Activated CD8-positive, alpha-beta memory T cell treated with anti-CD3 and anti-CD28 coated beads, Interleukin-2, amount 50 U/mL, for 4 hours (primary cell): ENCODE measurements at regions not wholly inside any gene's neighbourhood (a gene's known extent, or its start where the extent isn't known, plus 50 kb on each side); places are given as distances from the start of the nearest gene placed in this dataset.

ENCODE experiments used
- DNase-seq: peaks from one replicate; pipeline ENCODE4 v3.0.0-alpha.2; 2020

DNA sequence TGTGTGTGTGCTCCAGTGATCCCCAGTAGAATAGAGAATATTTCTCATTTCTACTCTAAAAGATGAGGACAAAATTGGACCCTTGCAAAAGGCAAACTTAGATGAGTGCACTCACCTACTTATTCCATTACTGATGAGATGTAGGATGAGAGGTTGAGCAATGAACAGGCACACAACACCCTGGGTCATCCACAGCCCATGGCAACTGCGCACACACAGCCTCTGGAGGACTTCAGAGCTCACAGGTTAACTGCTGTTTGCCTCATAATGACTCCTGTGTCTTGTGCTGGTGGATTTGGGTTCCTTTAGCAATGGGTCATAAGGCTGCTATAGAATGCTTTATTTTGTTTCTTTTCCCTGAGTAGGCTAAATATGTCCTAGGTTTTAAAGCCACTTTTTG, 103.6 kb upstream of the TNFAIP3 start:
- DNase-seq, result no peak

GRCh38 chr6:137763886-137764285, 103.2 kb upstream of the TNFAIP3 start:
- no peak for DNase-seq

- DNase-seq, result no peak
These were observed 102.6 kb upstream of the TNFAIP3 start for GRCh38 chr6:137764464-137764863.

- no peak for DNase-seq
These were observed 102.0 kb upstream of the TNFAIP3 start for GRCh38 chr6:137765059-137765458.

- DNase-seq, result no peak
These were observed 100.3 kb upstream of the TNFAIP3 start for GRCh38 chr6:137766596-137767370.

DNA sequence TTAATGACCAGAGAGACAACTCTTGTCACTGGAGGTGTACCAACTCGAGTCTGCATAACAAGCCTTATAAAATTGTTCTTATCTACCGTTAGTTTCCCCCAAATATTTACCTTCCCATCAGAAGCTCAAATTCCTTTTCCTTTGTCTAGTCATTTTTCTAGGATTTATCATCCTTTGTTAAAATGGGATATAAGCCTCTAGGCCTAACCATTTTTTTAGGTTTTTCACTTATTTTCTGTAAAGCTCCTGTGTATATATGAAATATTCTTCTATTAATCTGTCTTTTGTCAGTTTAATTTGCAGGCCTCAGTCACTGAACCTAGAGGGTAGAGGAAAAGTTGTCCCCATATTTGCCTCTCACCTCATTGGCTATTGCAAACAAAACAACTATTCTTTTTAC, 99.6 kb upstream of the TNFAIP3 start:
- DNase-seq, result no peak

DNA sequence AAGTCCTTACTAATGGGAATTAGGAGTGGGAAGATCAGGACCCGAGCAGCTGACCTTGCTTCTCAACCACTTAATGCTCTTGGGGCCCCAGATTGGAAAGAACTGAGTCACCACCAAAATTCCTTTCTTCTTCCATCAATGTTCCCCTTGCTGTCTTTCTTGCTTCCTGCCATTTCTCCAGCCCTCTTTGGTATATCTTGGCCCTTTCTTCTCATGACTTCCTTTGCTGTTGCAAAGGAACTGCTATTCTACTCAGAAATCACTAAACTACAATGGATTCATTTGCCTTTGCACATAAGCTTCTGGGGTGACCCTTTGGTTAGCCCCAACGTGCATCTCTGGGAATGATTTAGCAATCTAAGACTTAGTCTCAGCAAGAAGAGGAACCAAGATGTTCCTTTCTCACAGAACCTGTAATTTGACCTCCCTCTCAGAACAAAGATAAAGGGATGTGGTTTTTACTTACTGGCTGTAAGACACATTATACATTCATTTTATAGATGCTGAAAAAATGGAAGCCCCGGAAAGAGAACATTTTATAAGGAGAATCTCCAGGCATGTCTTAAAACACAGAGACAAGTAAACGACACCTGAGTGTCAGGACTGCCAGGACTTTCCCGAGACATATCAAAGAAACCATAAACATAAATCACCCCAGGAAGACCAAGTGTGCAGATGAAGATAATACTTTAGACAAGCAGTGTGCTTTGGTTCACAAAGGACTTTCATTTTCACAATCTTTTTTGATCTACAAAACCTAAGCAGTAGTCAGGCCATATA, 99.0 kb upstream of the TNFAIP3 start:
- no peak for DNase-seq

GRCh38 chr6:137768935-137769334, 98.1 kb upstream of the TNFAIP3 start:
- no peak for DNase-seq

GRCh38 chr6:137769797-137770362, 97.2 kb upstream of the TNFAIP3 start:
- no peak for DNase-seq

DNA sequence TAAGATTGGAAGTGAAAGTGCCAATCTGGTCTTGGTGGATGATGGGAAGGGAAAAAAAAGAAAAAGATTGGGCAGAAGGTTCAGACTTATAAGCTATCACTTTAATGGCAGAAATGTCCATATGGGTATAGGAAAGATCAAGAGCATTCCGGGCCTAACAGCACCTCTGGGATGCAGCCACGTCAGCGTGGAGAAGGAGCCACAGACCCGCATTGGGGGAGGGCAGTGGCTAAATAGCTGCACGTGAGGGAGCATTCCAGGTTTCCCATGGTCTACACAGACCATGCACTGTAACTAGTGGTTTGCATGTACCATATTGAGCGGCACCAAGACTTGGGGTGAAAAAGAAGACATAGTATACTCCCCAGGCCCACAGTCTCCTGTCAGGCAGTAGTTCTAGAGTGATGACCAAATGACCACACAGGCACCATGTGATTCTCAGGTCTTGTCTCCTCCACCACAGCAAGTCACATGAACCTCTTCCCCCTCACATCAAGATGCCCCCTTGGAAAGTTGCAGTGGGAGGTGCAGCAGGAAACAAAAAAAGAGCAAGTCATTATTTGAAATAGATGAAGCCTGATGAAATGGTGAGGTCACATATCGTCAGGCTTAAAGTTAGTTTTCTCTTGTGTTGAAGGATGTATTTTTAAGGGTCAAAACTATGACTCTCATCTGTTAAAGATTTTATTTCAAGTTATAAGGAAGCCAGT, 94.4 kb upstream of the TNFAIP3 start:
- no peak for DNase-seq

- no peak for DNase-seq
These were observed 91.8 kb upstream of the TNFAIP3 start for GRCh38 chr6:137775227-137775626.

DNA sequence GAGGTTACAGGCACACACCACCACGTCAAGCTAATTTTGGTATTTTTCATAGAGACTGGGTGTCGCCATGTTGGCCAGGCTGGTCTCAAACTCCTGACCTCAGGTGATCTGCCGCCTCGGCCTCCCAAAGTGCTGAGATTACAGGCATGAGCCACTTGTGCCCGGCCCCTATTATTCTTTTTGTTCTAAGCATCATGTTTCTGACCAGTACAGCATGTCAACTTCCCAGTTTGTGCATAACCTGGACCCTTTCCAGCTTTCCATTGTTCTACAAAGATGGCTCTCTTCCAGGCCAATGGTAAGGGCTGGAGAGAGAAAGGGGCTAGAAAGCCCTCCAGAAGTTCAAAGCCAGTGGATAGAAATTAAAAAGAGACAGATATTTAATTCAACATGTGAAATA, 91.3 kb upstream of the TNFAIP3 start:
- DNase-seq, result no peak

DNA sequence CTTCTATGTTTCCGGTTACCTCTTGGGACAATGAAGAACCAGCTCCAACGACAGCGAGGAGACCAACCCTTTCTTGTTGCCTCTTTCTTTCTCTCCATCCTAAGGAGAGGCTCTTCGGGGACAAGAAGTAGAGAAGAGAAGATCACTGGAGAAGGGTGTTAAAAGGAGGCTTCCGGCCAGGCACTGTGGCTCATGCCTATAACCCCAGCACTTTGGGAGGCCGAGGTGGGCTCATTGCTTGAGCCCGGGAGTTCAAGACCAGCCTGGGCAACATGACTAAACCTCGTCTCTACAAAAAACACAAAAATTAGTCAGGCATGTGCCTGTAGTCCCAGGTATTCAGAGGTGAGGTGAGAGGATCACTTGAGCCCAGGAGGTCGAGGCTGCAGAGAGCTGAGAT, 90.8 kb upstream of the TNFAIP3 start:
- DNase-seq, result no peak

- DNase-seq, result no peak
These were observed 90.0 kb upstream of the TNFAIP3 start for GRCh38 chr6:137776786-137777686.

GRCh38 chr6:137777687-137778075, 89.4 kb upstream of the TNFAIP3 start:
- DNase-seq, result no peak

DNA sequence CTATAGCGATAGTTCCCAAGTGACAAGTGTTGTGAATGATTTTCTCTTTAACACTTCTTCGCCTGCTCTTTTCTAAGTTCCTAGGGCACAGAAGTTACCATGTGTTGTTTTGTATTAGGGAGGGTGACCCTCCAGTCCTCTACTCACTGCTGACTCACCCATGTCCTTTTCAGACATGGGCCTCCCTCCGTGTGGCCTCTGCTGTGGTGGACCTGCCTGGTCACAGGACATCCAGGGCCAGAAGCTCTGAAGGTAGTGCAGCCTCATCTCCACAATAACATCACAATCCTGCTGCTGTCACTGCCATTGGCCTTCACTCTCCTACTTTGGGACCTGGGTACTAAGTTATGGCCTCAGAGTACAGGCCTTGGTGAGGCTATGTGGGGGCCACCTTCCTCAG, 87.1 kb upstream of the TNFAIP3 start:
- no peak for DNase-seq

GRCh38 chr6:137780447-137781034, 86.5 kb upstream of the TNFAIP3 start:
- no peak for DNase-seq

- DNase-seq, result no peak
These were observed 85.4 kb upstream of the TNFAIP3 start for GRCh38 chr6:137781639-137782038.

DNA sequence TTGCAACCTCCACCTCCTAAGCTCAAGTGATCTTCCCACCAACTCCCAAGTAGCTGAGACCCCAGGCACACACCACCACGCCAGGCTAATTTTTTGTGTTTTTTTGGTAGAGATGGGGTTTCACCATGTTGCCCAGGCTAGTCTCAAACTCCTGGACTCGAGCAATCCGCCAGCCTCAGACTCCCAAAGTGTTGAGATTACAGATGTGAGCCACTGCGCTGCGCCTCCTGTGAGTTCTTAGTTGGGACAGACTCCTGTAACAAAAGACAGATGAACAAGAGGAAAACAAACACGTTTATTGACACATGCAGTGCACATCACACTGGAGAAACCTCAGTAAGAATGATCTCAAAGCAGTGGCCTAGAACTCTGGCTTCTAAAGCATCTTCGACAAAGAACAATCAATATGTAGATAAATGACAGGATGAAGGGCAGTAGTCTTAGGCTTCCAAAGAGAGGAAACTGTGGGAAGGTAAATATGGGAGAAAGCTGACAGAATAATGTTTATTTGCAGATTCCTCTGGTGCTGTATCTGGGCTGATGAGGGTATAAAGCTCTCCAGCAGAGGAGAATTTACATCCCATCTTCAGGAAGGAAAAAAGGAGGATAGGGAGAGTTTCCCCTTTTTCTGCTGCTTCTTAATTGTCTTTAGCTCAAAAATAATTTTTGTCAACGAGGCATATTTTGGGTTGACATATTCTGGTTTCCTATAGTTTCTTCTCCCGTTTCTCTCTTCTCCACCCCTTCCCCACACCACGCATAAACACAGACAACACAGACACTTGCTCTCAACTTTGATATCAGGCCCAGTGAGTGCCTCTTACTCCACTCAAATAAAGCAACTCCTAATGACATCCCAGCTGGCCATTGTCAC, 84.7 kb upstream of the TNFAIP3 start:
- DNase-seq, result no peak

GRCh38 chr6:137783710-137784109, 83.3 kb upstream of the TNFAIP3 start:
- DNase-seq, result no peak

GRCh38 chr6:137784583-137784982, 82.5 kb upstream of the TNFAIP3 start:
- DNase-seq, result no peak
